Gastrocnemius medialis (tissue), 4 donors: ENCODE measurements at regions not wholly inside any gene's neighbourhood (a gene's known extent, or its start where the extent isn't known, plus 50 kb on each side); places are given as distances from the start of the nearest gene placed in this dataset.

Experiments used
- CTCF ChIP-seq, 5 experiments: fragments of 450-650 bp in 3 of 5; fragments of 200-600 bp in 2 of 5; sonication (generic) in 2 of 5; IDR thresholded peaks in 4 of 5; conservative IDR thresholded peaks in 1 of 5; 1 replicate in 4 of 5; 2 replicates in 1 of 5; pipeline ENCODE4 v1.5.1; 2016 to 2019; ENCODE audit warnings: antibody characterized with exemption in 5 of 5, mild to moderate bottlenecking in 3 of 5, moderate library complexity in 3 of 5
- POLR2A ChIP-seq, 2 donors: fragments of 450-650 bp; IDR thresholded peaks; one replicate each; pipeline ENCODE4 v1.6.1; 2017; ENCODE audit warnings: antibody characterized with exemption in 2 of 2, mild to moderate bottlenecking in 2 of 2, moderate library complexity in 2 of 2

- TF ChIP-seq POLR2A (IDR thresholded peaks at IDR 0.05) (no peak), CTCF (IDR thresholded peaks at IDR 0.05 in 4 of 5, conservative IDR thresholded peaks at IDR 0.05 in 1 of 5) (no peak)
Measured at GRCh38 chr15:46921891-46922290, 795.4 kb upstream of the SEMA6D start.
